HT-29 (cell line): ENCODE measurements at regions not wholly inside any gene's neighbourhood (a gene's known extent, or its start where the extent isn't known, plus 50 kb on each side); places are given as distances from the start of the nearest gene placed in this dataset.
A peak's percentile ranks its signal among the peaks of the same experiment; 100 is the strongest.

Experiments
- DNase-seq: peaks from one replicate; pipeline ENCODE4 v3.0.0-alpha.2; 2015; ENCODE audit warnings: low spot score

- DNase-seq = no peak
These were observed 179.6 kb upstream of the ISX start for GRCh38 chr22:34886391-34886790.

- no peak for DNase-seq
These were observed 179.1 kb upstream of the ISX start for GRCh38 chr22:34886812-34887211.

- DNase-seq = no peak
These were observed 168.8 kb upstream of the ISX start for GRCh38 chr22:34897126-34897525.

- no peak for DNase-seq
These were observed 163.6 kb upstream of the ISX start for GRCh38 chr22:34902335-34902734.

- no peak for DNase-seq
These were observed 162.5 kb upstream of the ISX start for GRCh38 chr22:34903416-34903815.

- no peak for DNase-seq
These were observed 161.5 kb upstream of the ISX start for GRCh38 chr22:34904486-34904885.

GRCh38 chr22:34913826-34914225 lies 152.1 kb upstream of the ISX start:
- no peak for DNase-seq

- no peak for DNase-seq
These were observed 151.1 kb upstream of the ISX start for GRCh38 chr22:34914846-34915245.

- DNase-seq = no peak
These were observed 148.7 kb upstream of the ISX start for GRCh38 chr22:34917239-34917638.

- no peak for DNase-seq
These were observed 134.9 kb upstream of the ISX start for GRCh38 chr22:34931026-34931425.

- no peak for DNase-seq
These were observed 131.7 kb upstream of the ISX start for GRCh38 chr22:34934261-34934660.

GRCh38 chr22:34943830-34944229 lies 122.1 kb upstream of the ISX start:
- peak; percentile 3 for DNase-seq

- DNase-seq = no peak
These were observed 119.5 kb upstream of the ISX start for GRCh38 chr22:34946339-34946985.

GRCh38 chr22:34950489-34950888 lies 115.5 kb upstream of the ISX start:
- no peak for DNase-seq

- no peak for DNase-seq
These were observed 114.7 kb upstream of the ISX start for GRCh38 chr22:34951212-34951611.

- no peak for DNase-seq
These were observed 106.0 kb upstream of the ISX start for GRCh38 chr22:34960005-34960404.

- no peak for DNase-seq
These were observed 98.9 kb upstream of the ISX start for GRCh38 chr22:34966980-34967565.

- DNase-seq = no peak
These were observed 96.8 kb upstream of the ISX start for GRCh38 chr22:34969001-34969790.

GRCh38 chr22:34971456-34971855 lies 94.5 kb upstream of the ISX start:
- DNase-seq = no peak

- DNase-seq = no peak
These were observed 93.6 kb upstream of the ISX start for GRCh38 chr22:34972191-34972897.

- no peak for DNase-seq
These were observed 92.9 kb upstream of the ISX start for GRCh38 chr22:34973016-34973415.

- DNase-seq = no peak
These were observed 92.0 kb upstream of the ISX start for GRCh38 chr22:34973926-34974325.
